GM06990 (cell line): ENCODE measurements at regions not wholly inside any gene's neighbourhood (a gene's known extent, or its start where the extent isn't known, plus 50 kb on each side); places are given as distances from the start of the nearest gene placed in this dataset.

Experiments used
- DNase-seq: peaks from one replicate; pipeline ENCODE4 v3.0.0-alpha.2; 2011; ENCODE audit not compliant: insufficient read length; ENCODE audit errors: extremely low read depth
- H3K27me3 ChIP-seq: replicated peaks from 2 replicates; pipeline ENCODE4 v1.6.0; 2011; ENCODE audit warnings: low read length; ENCODE audit not compliant: control insufficient read depth, insufficient read depth
- H3K36me3 ChIP-seq: 2 replicates; pipeline ENCODE4 v1.5.1; 2011; ENCODE audit warnings: low read length; ENCODE audit not compliant: control insufficient read depth, insufficient read depth
- H3K4me3 ChIP-seq: replicated peaks from 2 replicates; pipeline ENCODE4 v1.5.1; 2011; ENCODE audit warnings: low read depth, mild to moderate bottlenecking, control low read depth, low read length
- CTCF ChIP-seq: IDR thresholded peaks from 2 replicates; pipeline ENCODE4 v1.5.1; 2011; ENCODE audit warnings: low read length, control low read depth, mild to moderate bottlenecking, inconsistent platforms; ENCODE audit not compliant: insufficient read depth, poor library complexity, severe bottlenecking

GRCh38 chr2:219844401-219845091 lies 217.1 kb downstream of the SLC4A3 start:
- DNase-seq = no peak
- Histone ChIP-seq H3K4me3 (no peak overlapping the region), H3K27me3 (no peaks in the 10 kb centered on the region), H3K36me3 (no peaks in the 10 kb centered on the region)
- TF ChIP-seq CTCF = no peak

GRCh38 chr2:219848882-219849281 lies 221.5 kb downstream of the SLC4A3 start:
- TF ChIP-seq CTCF = no peak
- no peak for DNase-seq
- no peaks in the 10 kb centered on the region; the same call in 1 of the 2 replicates for H3K27me3 ChIP-seq
- no peak overlapping the region for H3K4me3 ChIP-seq
- H3K36me3 ChIP-seq = no peaks in the 10 kb centered on the region

GRCh38 chr2:219851169-219851568 lies 223.7 kb downstream of the SLC4A3 start:
- no peak for TF ChIP-seq CTCF
- no peak for DNase-seq
- Histone ChIP-seq H3K36me3 (no peaks in the 10 kb centered on the region), H3K4me3 (no peak overlapping the region), H3K27me3 (peaks cover 1% of the 10 kb centered on the region; the same call in 1 of the 2 replicates)

- no peak overlapping the region for H3K4me3 ChIP-seq
- peaks cover 1% of the 10 kb centered on the region; the same call in 1 of the 2 replicates for H3K27me3 ChIP-seq
- DNase-seq = no peak
- no peaks in the 10 kb centered on the region for H3K36me3 ChIP-seq
- no peak for TF ChIP-seq CTCF
Observed at GRCh38 chr2:219851801-219852481, 224.5 kb downstream of the SLC4A3 start.

- no peak for TF ChIP-seq CTCF
- DNase-seq = no peak
- no peak overlapping the region for H3K4me3 ChIP-seq
- peaks cover 1% of the 10 kb centered on the region; the same call in 1 of the 2 replicates for H3K27me3 ChIP-seq
- H3K36me3 ChIP-seq = no peaks in the 10 kb centered on the region
Observed at GRCh38 chr2:219852626-219853025, 225.2 kb downstream of the SLC4A3 start.
